ENCODE measurements at regions not wholly inside any gene's neighbourhood (a gene's known extent, or its start where the extent isn't known, plus 50 kb on each side); places are given as distances from the start of the nearest gene placed in this dataset.

- no peak for TF ChIP-seq CTCF (IDR thresholded peaks at IDR 0.05 in 4 of 5, conservative IDR thresholded peaks at IDR 0.05 in 1 of 5)
- TF ChIP-seq POLR2A (IDR thresholded peaks at IDR 0.05) = no peak
Observed at GRCh38 chr9:87829756-87830155, 52.9 kb upstream of the SPATA31E1 start.
